ENCODE measurements at regions not wholly inside any gene's neighbourhood (a gene's known extent, or its start where the extent isn't known, plus 50 kb on each side); places are given as distances from the start of the nearest gene placed in this dataset.

- CTCF ChIA-PET, result no interaction called here
- POLR2A ChIA-PET, result no interaction called here
- Histone ChIP-seq H3K36me3 (ENCODE audit: control insufficient read depth in 2 of 2, insufficient read depth in 1 of 2, low read length in 2 of 2) (no peaks in the 10 kb centered on the region), H3K9me3 (ENCODE audit: control insufficient read depth, insufficient read depth, low read depth, low read length) (no peaks in the 10 kb centered on the region), H3K27ac (ENCODE audit: extremely low read depth, low read depth, low read length) (no peak overlapping the region), H3K4me3 (ENCODE audit: low read depth, low read length) (no peak overlapping the region), H3K4me1 (ENCODE audit: control insufficient read depth, insufficient read depth, low read length) (no peaks in the 10 kb centered on the region)
- TF ChIP-seq ZNF16 (tag by site-specific recombination; IDR thresholded peaks at IDR 0.05; ENCODE audit: low read depth) (no peak), ZNF26 (tag by site-specific recombination; IDR thresholded peaks at IDR 0.05) (no peak), ZNF692 (tag by site-specific recombination; IDR thresholded peaks at IDR 0.05) (no peak), TRIM28 (IDR thresholded peaks at IDR 0.05; ENCODE audit: borderline replicate concordance, low read length) (no peak), ZNF513 (tag by site-specific recombination; IDR thresholded peaks at IDR 0.05) (no peak), ZNF175 (tag by site-specific recombination; IDR thresholded peaks at IDR 0.05) (no peak), ZNF18 (tag by site-specific recombination; IDR thresholded peaks at IDR 0.05) (no peak), ZNF670 (tag by site-specific recombination; IDR thresholded peaks at IDR 0.05; ENCODE audit: low read depth) (no peak), INSM2 (tag by site-specific recombination; IDR thresholded peaks at IDR 0.05) (no peak), ZNF658 (tag by site-specific recombination; IDR thresholded peaks at IDR 0.05) (no peak), PBX3 (CRISPR knock-in tag; IDR thresholded peaks at IDR 0.05) (no peak), GLIS2 (tag by site-specific recombination; IDR thresholded peaks at IDR 0.05) (no peak), ZNF391 (tag by site-specific recombination; IDR thresholded peaks at IDR 0.05; ENCODE audit: borderline replicate concordance, low read depth) (no peak)
Measured at GRCh38 chr2:8578335-8579244, 103.3 kb upstream of the ID2 start.

GRCh38 chr2:8579485-8580085 is 102.3 kb upstream of the ID2 start:
- H3K9me3 ChIP-seq (ENCODE audit: control insufficient read depth, insufficient read depth, low read depth, low read length), result no peaks in the 10 kb centered on the region
- no peak overlapping the region for H3K27ac ChIP-seq (ENCODE audit: extremely low read depth, low read depth, low read length)
- H3K4me1 ChIP-seq (ENCODE audit: control insufficient read depth, insufficient read depth, low read length), result no peaks in the 10 kb centered on the region
- no peak for TF ChIP-seq ZNF398 (tag by site-specific recombination; IDR thresholded peaks at IDR 0.05)
- no peak for TF ChIP-seq ZNF580 (tag by site-specific recombination; IDR thresholded peaks at IDR 0.05)
- no peak for TF ChIP-seq ZFP3 (tag by site-specific recombination; IDR thresholded peaks at IDR 0.05; ENCODE audit: low read depth)
- no peak for TF ChIP-seq RBAK (tag by site-specific recombination; IDR thresholded peaks at IDR 0.05)
- no peak for TF ChIP-seq ZNF626 (tag by site-specific recombination; IDR thresholded peaks at IDR 0.05)
- POLR2A ChIA-PET, result interaction anchor here (3.2 kb wide), 1 partner anchor 102 kb away, joined by 14 read pairs; the partner anchor contains the start of gene ID2
- no peak overlapping the region for H3K4me3 ChIP-seq (ENCODE audit: low read depth, low read length)
- H3K36me3 ChIP-seq (ENCODE audit: control insufficient read depth in 2 of 2, insufficient read depth in 1 of 2, low read length in 2 of 2), result no peaks in the 10 kb centered on the region
- CTCF ChIA-PET, result no interaction called here
